HepG2 (cell line): ENCODE measurements at regions not wholly inside any gene's neighbourhood (a gene's known extent, or its start where the extent isn't known, plus 50 kb on each side); places are given as distances from the start of the nearest gene placed in this dataset.

Experiments
- ATAC-seq: fragments of 200-7000 bp; cut with Tn5 transposase; 3 replicates; pipeline ENCODE4 v1.9.1; 2020; ENCODE audit warnings: mild to moderate bottlenecking, moderate library complexity
- BruUV-seq: library from RNA; stranded (reverse); fragments of 400-500 nt; replicated peaks from 2 replicates; lab custom pipeline; 2021; lab: Mats Ljungman, UMichigan
- CTCF ChIA-PET: fragments of 300-600 bp; formaldehyde crosslinking; extraction: SDS; loops from one replicate; lab custom pipeline; 2021; ENCODE audit warnings: low total read pairs, inconsistent platforms, low intra/inter-chr PET ratio; lab: Yijun Ruan, JAX
- POLR2A ChIA-PET: fragments of 350-600 bp; sonication (Branson Sonifier 250); formaldehyde crosslinking; loops from one replicate; lab custom pipeline; 2020; ENCODE audit warnings: antibody characterized with exemption, inconsistent platforms; lab: Yijun Ruan, JAX
- DNase-seq: peaks from one replicate; pipeline ENCODE4 v3.0.0-alpha.2; 2015; ENCODE audit warnings: low spot score
- FAIRE-seq: peaks from 3 replicates; lab custom pipeline; 2011; peaks lifted over from hg19 to GRCh38; lab: Jason Lieb, UNC
- H2AFZ ChIP-seq: one replicate; pipeline ENCODE4 v1.6.1; 2011; ENCODE audit warnings: low read length, inconsistent platforms
- H3K27ac ChIP-seq: fragments of 300-600 bp; 3 replicates; pipeline ENCODE4 v1.8.0; 2011; ENCODE audit warnings: mixed run types, mild to moderate bottlenecking, mixed read lengths, low read length, inconsistent platforms; ENCODE audit not compliant: insufficient read depth; ENCODE audit errors: extremely low read length
- H3K27me3 ChIP-seq, 2 experiments: fragments of 200-600 bp in 1 of 2; 2 replicates in 1 of 2; 3 replicates in 1 of 2; pipeline versions ENCODE4 v1.6.0 to v1.8.0; 2011; ENCODE audit warnings: low read length in 2 of 2, mild to moderate bottlenecking in 2 of 2, moderate library complexity in 2 of 2, inconsistent platforms in 1 of 2; ENCODE audit not compliant: insufficient read depth in 2 of 2, control insufficient read depth in 1 of 2
- H3K36me3 ChIP-seq, 2 experiments: fragments of 200-600 bp in 1 of 2; replicated peaks in 1 of 2; 2 replicates in 1 of 2; 3 replicates in 1 of 2; pipeline versions ENCODE4 v1.5.1 to v1.8.0; 2011; ENCODE audit warnings: low read length in 2 of 2, inconsistent platforms in 1 of 2; ENCODE audit not compliant: insufficient read depth in 2 of 2, control insufficient read depth in 1 of 2
- H3K4me1 ChIP-seq: 2 replicates; pipeline ENCODE4 v1.5.1; 2012; ENCODE audit warnings: low read length, inconsistent platforms; ENCODE audit not compliant: insufficient read depth
- H3K4me2 ChIP-seq: 2 replicates; pipeline ENCODE4 v1.6.0; 2011; ENCODE audit warnings: low read depth, low read length, inconsistent platforms
- H3K4me3 ChIP-seq, 3 experiments: fragments of 200-600 bp in 1 of 3; sonication (generic), shearing (Covaris generic) in 1 of 3; replicated peaks in 1 of 3; 2 replicates each; pipeline ENCODE4 v1.5.1; 2011 to 2016; ENCODE audit warnings: low read length in 3 of 3, inconsistent platforms in 2 of 3, low read depth in 2 of 3, mild to moderate bottlenecking in 2 of 3, control low read depth in 1 of 3, mixed read lengths in 1 of 3; ENCODE audit not compliant: insufficient read depth in 1 of 3
- H3K79me2 ChIP-seq: one replicate; pipeline ENCODE4 v1.6.1; 2011; ENCODE audit warnings: low read length, inconsistent platforms; ENCODE audit not compliant: insufficient read depth
- H3K9ac ChIP-seq: 2 replicates; pipeline ENCODE4 v1.6.0; 2011; ENCODE audit warnings: mild to moderate bottlenecking, low read depth, low read length, inconsistent platforms; ENCODE audit not compliant: insufficient read depth
- H3K9me3 ChIP-seq: 2 replicates; pipeline ENCODE4 v1.5.1; 2012; ENCODE audit warnings: mild to moderate bottlenecking, low read length
- H4K20me1 ChIP-seq: 2 replicates; pipeline ENCODE4 v1.6.0; 2011; ENCODE audit warnings: inconsistent platforms, mild to moderate bottlenecking, low read length, moderate library complexity; ENCODE audit not compliant: insufficient read depth
- ATF1 ChIP-seq: IDR thresholded peaks from 2 replicates; pipeline ENCODE4 v1.6.1; 2016; ENCODE audit warnings: mild to moderate bottlenecking, control low read depth
- ATF7 ChIP-seq, 2 experiments: fragments of 450-650 bp in 1 of 2; sonication (generic) in 1 of 2; formaldehyde crosslinking in 1 of 2; IDR thresholded peaks; 2 replicates each; pipeline versions ENCODE4 v1.4.0 to v1.6.1; 2016 to 2020; ENCODE audit warnings: antibody characterized with exemption in 1 of 2, mild to moderate bottlenecking in 1 of 2, missing genetic modification reagents in 1 of 2
- PCBP2 ChIP-seq: fragments of 200-400 bp; formaldehyde crosslinking; optimal IDR thresholded peaks from 2 replicates; pipeline ENCODE3; 2018; ENCODE audit warnings: low read length, low read depth; ENCODE audit not compliant: poor library complexity, severe bottlenecking
- RERE ChIP-seq: IDR thresholded peaks from 2 replicates; pipeline ENCODE4 v1.6.1; 2016; ENCODE audit warnings: low read depth, missing genetic modification reagents, missing compliant biosample characterization
- SAP130 ChIP-seq: IDR thresholded peaks from 2 replicates; pipeline ENCODE4 v1.6.1; 2016; ENCODE audit warnings: low read depth
- THAP8 ChIP-seq: sonication (generic); formaldehyde crosslinking; IDR thresholded peaks from 2 replicates; pipeline ENCODE4 v1.5.1; 2020; ENCODE audit warnings: missing genetic modification reagents, mild to moderate bottlenecking, borderline replicate concordance
- ZBTB42 ChIP-seq: sonication (generic); formaldehyde crosslinking; IDR thresholded peaks from 2 replicates; pipeline ENCODE4 v1.5.0; 2020; ENCODE audit warnings: mild to moderate bottlenecking, missing genetic modification reagents
- ZNF766 ChIP-seq: sonication (generic); formaldehyde crosslinking; IDR thresholded peaks from 2 replicates; pipeline ENCODE4 v1.5.0; 2020; ENCODE audit warnings: missing genetic modification reagents, borderline replicate concordance
- WGBS: methylation state at CpG from one replicate; pipeline ENCODE4 v1.1.6; 2017; ENCODE audit warnings: low lambda C conversion rate; 5-methylcytosine and 5-hydroxymethylcytosine counted together
- in situ Hi-C: cut with HindIII; loops from 2 replicates; pipeline ENCODE4 v1.10.0; 2017; ENCODE audit warnings: low pct_unique_long_range_greater_than_20kb; ENCODE audit not compliant: extremely low pct_ligation_motif_present
- intact Hi-C: fragments of 100-400 bp; cut with micrococcal nuclease; formaldehyde crosslinking; loops from one replicate; pipeline ENCODE4 v1.10.0; 2022; ENCODE audit not compliant: unreplicated experiment
- TF ChIP-seq, protein P1 (sequence below): sonication (generic); formaldehyde crosslinking; IDR thresholded peaks from 2 replicates; pipeline ENCODE4 v1.5.0; 2020; ENCODE audit warnings: missing genetic modification reagents

GRCh38 chr15:98057453-98057852, 97.0 kb downstream of the ARRDC4 start:
- Histone ChIP-seq H3K4me3 (no peak overlapping the region), H3K79me2 (no peaks in the 10 kb centered on the region), H4K20me1 (no peaks in the 10 kb centered on the region), H3K27me3 (no peaks in the 10 kb centered on the region), H3K27ac (no peak overlapping the region), H3K4me1 (no peaks in the 10 kb centered on the region), H3K9me3 (peaks cover 22% of the 10 kb centered on the region), H3K9ac (no peak overlapping the region), H2AFZ (no peak overlapping the region), H3K4me2 (no peak overlapping the region), H3K36me3 (no peaks in the 10 kb centered on the region)
- FAIRE-seq (no peak), DNase-seq (no peak), ATAC-seq (no peak)
- CTCF ChIA-PET, result no interaction called here
- no TSS peak for BruUV-seq
- intact Hi-C loops, result no loop called here
- TF ChIP-seq PCBP2 (no peak), ATF1 (CRISPR knock-in tag) (no peak), ZBTB42 (CRISPR knock-in tag) (no peak), ZNF766 (CRISPR knock-in tag) (no peak), RERE (no peak), THAP8 (CRISPR knock-in tag) (no peak), SAP130 (CRISPR knock-in tag) (no peak), ATF7 (IDR thresholded peaks at IDR 0.05) (no peak), ATF7 (CRISPR knock-in tag; IDR thresholded peaks at IDR 0.05) (no peak)
- TF ChIP-seq, protein P1, sequence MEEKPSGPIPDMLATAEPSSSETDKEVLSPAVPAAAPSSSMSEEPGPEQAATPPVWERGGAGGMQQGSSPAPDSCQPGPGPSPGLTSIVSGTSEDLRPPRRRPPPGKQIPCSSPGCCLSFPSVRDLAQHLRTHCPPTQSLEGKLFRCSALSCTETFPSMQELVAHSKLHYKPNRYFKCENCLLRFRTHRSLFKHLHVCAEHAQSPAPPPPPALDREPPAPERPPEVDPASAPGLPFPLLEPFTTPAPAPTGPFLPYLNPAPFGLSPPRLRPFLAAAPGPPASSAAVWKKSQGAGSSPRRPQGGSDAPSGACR (CRISPR knock-in tag), result no peak
- POLR2A ChIA-PET, result no interaction called here
- 0% methylated on average over 1 of the region's 1 CpG for WGBS
- in situ Hi-C loops, result no loop called here
